ENCODE measurements at regions not wholly inside any gene's neighbourhood (a gene's known extent, or its start where the extent isn't known, plus 50 kb on each side); places are given as distances from the start of the nearest gene placed in this dataset.

GRCh38 chr4:160795216-160795615, 1368.6 kb downstream of the FSTL5 start:
- no peak overlapping the region for H3K4me3 ChIP-seq (ENCODE audit: low read length)
- no peaks in the 10 kb centered on the region for H3K36me3 ChIP-seq (ENCODE audit: insufficient read depth, low read length)
- H3K4me2 ChIP-seq (ENCODE audit: low read length), result no peak overlapping the region
- no peaks in the 10 kb centered on the region for H3K27me3 ChIP-seq (ENCODE audit: control insufficient read depth, insufficient read depth, low read length)
- H3K9me3 ChIP-seq (replicated peaks; ENCODE audit: low read length), result peaks cover 6% of the 10 kb centered on the region
- no peak overlapping the region for H3K9ac ChIP-seq (ENCODE audit: low read depth, low read length)
- no peaks in the 10 kb centered on the region for H3K4me1 ChIP-seq (ENCODE audit: control insufficient read depth, insufficient read depth, low read length)

- Histone ChIP-seq H3K4me2 (ENCODE audit: low read length) (no peak overlapping the region), H3K27me3 (ENCODE audit: control insufficient read depth, insufficient read depth, low read length) (no peaks in the 10 kb centered on the region), H3K9ac (ENCODE audit: low read depth, low read length) (no peak overlapping the region), H3K9me3 (replicated peaks; ENCODE audit: low read length) (no peaks in the 10 kb centered on the region), H3K4me3 (ENCODE audit: low read length) (no peak overlapping the region), H3K36me3 (ENCODE audit: insufficient read depth, low read length) (no peaks in the 10 kb centered on the region), H3K4me1 (ENCODE audit: control insufficient read depth, insufficient read depth, low read length) (no peaks in the 10 kb centered on the region)
Measured at GRCh38 chr4:160808174-160808573, 1355.6 kb downstream of the FSTL5 start.

- H3K4me3 ChIP-seq (ENCODE audit: low read length), result no peak overlapping the region
- H3K9ac ChIP-seq (ENCODE audit: low read depth, low read length), result no peak overlapping the region
- no peak overlapping the region for H3K4me2 ChIP-seq (ENCODE audit: low read length)
- H3K36me3 ChIP-seq (ENCODE audit: insufficient read depth, low read length), result no peaks in the 10 kb centered on the region
- H3K27me3 ChIP-seq (ENCODE audit: control insufficient read depth, insufficient read depth, low read length), result no peaks in the 10 kb centered on the region
- no peaks in the 10 kb centered on the region for H3K9me3 ChIP-seq (replicated peaks; ENCODE audit: low read length)
- no peaks in the 10 kb centered on the region for H3K4me1 ChIP-seq (ENCODE audit: control insufficient read depth, insufficient read depth, low read length)
Measured at GRCh38 chr4:160809576-160809975, 1354.2 kb downstream of the FSTL5 start.

GRCh38 chr4:160810424-160810823, 1353.4 kb downstream of the FSTL5 start:
- H3K27me3 ChIP-seq (ENCODE audit: control insufficient read depth, insufficient read depth, low read length), result no peaks in the 10 kb centered on the region
- H3K4me3 ChIP-seq (ENCODE audit: low read length), result no peak overlapping the region
- no peaks in the 10 kb centered on the region for H3K4me1 ChIP-seq (ENCODE audit: control insufficient read depth, insufficient read depth, low read length)
- no peaks in the 10 kb centered on the region for H3K36me3 ChIP-seq (ENCODE audit: insufficient read depth, low read length)
- H3K9me3 ChIP-seq (replicated peaks; ENCODE audit: low read length), result no peaks in the 10 kb centered on the region
- no peak overlapping the region for H3K9ac ChIP-seq (ENCODE audit: low read depth, low read length)
- H3K4me2 ChIP-seq (ENCODE audit: low read length), result no peak overlapping the region

- no peak overlapping the region for H3K4me2 ChIP-seq (ENCODE audit: low read length)
- H3K4me3 ChIP-seq (ENCODE audit: low read length), result no peak overlapping the region
- no peaks in the 10 kb centered on the region for H3K36me3 ChIP-seq (ENCODE audit: insufficient read depth, low read length)
- H3K9me3 ChIP-seq (replicated peaks; ENCODE audit: low read length), result no peaks in the 10 kb centered on the region
- no peak overlapping the region for H3K9ac ChIP-seq (ENCODE audit: low read depth, low read length)
- H3K4me1 ChIP-seq (ENCODE audit: control insufficient read depth, insufficient read depth, low read length), result no peaks in the 10 kb centered on the region
- no peaks in the 10 kb centered on the region for H3K27me3 ChIP-seq (ENCODE audit: control insufficient read depth, insufficient read depth, low read length)
Measured at GRCh38 chr4:160810941-160811340, 1352.9 kb downstream of the FSTL5 start.

GRCh38 chr4:160811956-160812355, 1351.8 kb downstream of the FSTL5 start:
- Histone ChIP-seq H3K4me2 (ENCODE audit: low read length) (no peak overlapping the region), H3K9me3 (replicated peaks; ENCODE audit: low read length) (no peaks in the 10 kb centered on the region), H3K27me3 (ENCODE audit: control insufficient read depth, insufficient read depth, low read length) (no peaks in the 10 kb centered on the region), H3K9ac (ENCODE audit: low read depth, low read length) (no peak overlapping the region), H3K4me3 (ENCODE audit: low read length) (no peak overlapping the region), H3K36me3 (ENCODE audit: insufficient read depth, low read length) (no peaks in the 10 kb centered on the region), H3K4me1 (ENCODE audit: control insufficient read depth, insufficient read depth, low read length) (no peaks in the 10 kb centered on the region)

- Histone ChIP-seq H3K4me1 (ENCODE audit: control insufficient read depth, insufficient read depth, low read length) (no peaks in the 10 kb centered on the region), H3K9ac (ENCODE audit: low read depth, low read length) (no peak overlapping the region), H3K27me3 (ENCODE audit: control insufficient read depth, insufficient read depth, low read length) (no peaks in the 10 kb centered on the region), H3K9me3 (replicated peaks; ENCODE audit: low read length) (no peaks in the 10 kb centered on the region), H3K36me3 (ENCODE audit: insufficient read depth, low read length) (no peaks in the 10 kb centered on the region), H3K4me3 (ENCODE audit: low read length) (no peak overlapping the region), H3K4me2 (ENCODE audit: low read length) (no peak overlapping the region)
Measured at GRCh38 chr4:160814726-160815125, 1349.1 kb downstream of the FSTL5 start.

GRCh38 chr4:160818571-160818970, 1345.2 kb downstream of the FSTL5 start:
- no peak overlapping the region for H3K4me2 ChIP-seq (ENCODE audit: low read length)
- H3K36me3 ChIP-seq (ENCODE audit: insufficient read depth, low read length), result no peaks in the 10 kb centered on the region
- no peaks in the 10 kb centered on the region for H3K4me1 ChIP-seq (ENCODE audit: control insufficient read depth, insufficient read depth, low read length)
- no peaks in the 10 kb centered on the region for H3K9me3 ChIP-seq (replicated peaks; ENCODE audit: low read length)
- no peaks in the 10 kb centered on the region for H3K27me3 ChIP-seq (ENCODE audit: control insufficient read depth, insufficient read depth, low read length)
- H3K4me3 ChIP-seq (ENCODE audit: low read length), result no peak overlapping the region
- no peak overlapping the region for H3K9ac ChIP-seq (ENCODE audit: low read depth, low read length)

- Histone ChIP-seq H3K4me2 (ENCODE audit: low read length) (no peak overlapping the region), H3K4me1 (ENCODE audit: control insufficient read depth, insufficient read depth, low read length) (no peaks in the 10 kb centered on the region), H3K9ac (ENCODE audit: low read depth, low read length) (no peak overlapping the region), H3K27me3 (ENCODE audit: control insufficient read depth, insufficient read depth, low read length) (no peaks in the 10 kb centered on the region), H3K36me3 (ENCODE audit: insufficient read depth, low read length) (no peaks in the 10 kb centered on the region), H3K4me3 (ENCODE audit: low read length) (no peak overlapping the region), H3K9me3 (replicated peaks; ENCODE audit: low read length) (no peaks in the 10 kb centered on the region)
Measured at GRCh38 chr4:160819791-160820190, 1344.0 kb downstream of the FSTL5 start.

GRCh38 chr4:160824481-160824880, 1339.3 kb downstream of the FSTL5 start:
- Histone ChIP-seq H3K9me3 (replicated peaks; ENCODE audit: low read length) (no peaks in the 10 kb centered on the region), H3K4me3 (ENCODE audit: low read length) (no peak overlapping the region), H3K4me1 (ENCODE audit: control insufficient read depth, insufficient read depth, low read length) (no peaks in the 10 kb centered on the region), H3K4me2 (ENCODE audit: low read length) (no peak overlapping the region), H3K36me3 (ENCODE audit: insufficient read depth, low read length) (no peaks in the 10 kb centered on the region), H3K9ac (ENCODE audit: low read depth, low read length) (no peak overlapping the region), H3K27me3 (ENCODE audit: control insufficient read depth, insufficient read depth, low read length) (no peaks in the 10 kb centered on the region)

- Histone ChIP-seq H3K27me3 (ENCODE audit: control insufficient read depth, insufficient read depth, low read length) (no peaks in the 10 kb centered on the region), H3K4me2 (ENCODE audit: low read length) (no peak overlapping the region), H3K4me3 (ENCODE audit: low read length) (no peak overlapping the region), H3K9me3 (replicated peaks; ENCODE audit: low read length) (no peaks in the 10 kb centered on the region), H3K4me1 (ENCODE audit: control insufficient read depth, insufficient read depth, low read length) (no peaks in the 10 kb centered on the region), H3K9ac (ENCODE audit: low read depth, low read length) (no peak overlapping the region), H3K36me3 (ENCODE audit: insufficient read depth, low read length) (no peaks in the 10 kb centered on the region)
Measured at GRCh38 chr4:160825644-160826338, 1338.0 kb downstream of the FSTL5 start.

- H3K9ac ChIP-seq (ENCODE audit: low read depth, low read length), result no peak overlapping the region
- H3K27me3 ChIP-seq (ENCODE audit: control insufficient read depth, insufficient read depth, low read length), result no peaks in the 10 kb centered on the region
- H3K4me3 ChIP-seq (ENCODE audit: low read length), result no peak overlapping the region
- H3K4me2 ChIP-seq (ENCODE audit: low read length), result no peak overlapping the region
- H3K4me1 ChIP-seq (ENCODE audit: control insufficient read depth, insufficient read depth, low read length), result no peaks in the 10 kb centered on the region
- H3K36me3 ChIP-seq (ENCODE audit: insufficient read depth, low read length), result no peaks in the 10 kb centered on the region
- no peaks in the 10 kb centered on the region for H3K9me3 ChIP-seq (replicated peaks; ENCODE audit: low read length)
Measured at GRCh38 chr4:160826339-160826679, 1337.5 kb downstream of the FSTL5 start.

Measured in skeletal muscle satellite cell (primary cell).